ENCODE measurements at regions not wholly inside any gene's neighbourhood (a gene's known extent, or its start where the extent isn't known, plus 50 kb on each side); places are given as distances from the start of the nearest gene placed in this dataset.

DNA sequence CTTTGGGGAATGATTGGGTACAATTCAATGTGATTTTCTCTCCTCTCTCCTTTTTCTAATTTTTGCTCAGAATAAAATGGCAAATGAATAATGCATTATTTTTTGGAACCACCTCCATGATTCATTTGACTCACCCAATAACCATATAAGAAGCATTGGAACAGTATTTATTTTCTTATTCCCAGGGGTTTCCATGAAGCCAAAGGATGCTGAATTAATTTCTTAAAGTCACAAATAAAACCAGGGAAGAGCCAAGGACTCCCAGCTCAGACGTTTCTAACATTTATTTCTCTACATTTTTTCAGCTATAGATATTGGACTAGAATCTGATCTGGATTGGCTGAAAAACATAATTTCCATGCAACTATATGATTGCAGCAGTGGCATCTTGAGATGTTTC, 735.2 kb upstream of the ANKRD30A start:
- Histone ChIP-seq H3K4me2 (replicated peaks; ENCODE audit: low read depth, low read length, poor library complexity, severe bottlenecking) (no peak overlapping the region), H3K27me3 (replicated peaks in 1 of 4; ENCODE audit: control extremely low read depth in 1 of 4, control insufficient read depth in 3 of 4, insufficient read depth in 4 of 4, low read length in 3 of 4) (no peaks in the 10 kb centered on the region), H4K20me1 (ENCODE audit: control insufficient read depth, insufficient read depth, low read length, poor library complexity, severe bottlenecking) (no peaks in the 10 kb centered on the region), H3K4me3 (ENCODE audit: control extremely low read depth in 1 of 5, extremely low read depth in 1 of 5, insufficient read depth in 1 of 5, low read depth in 2 of 5, low read length in 4 of 5) (no peak overlapping the region), H2AFZ (ENCODE audit: insufficient read depth, low read depth, low read length, poor library complexity, severe bottlenecking) (no peak overlapping the region), H3K9ac (ENCODE audit: low read length) (no peak overlapping the region), H3K36me3 (replicated peaks in 1 of 2; ENCODE audit: control extremely low read depth in 1 of 2, control insufficient read depth in 1 of 2, extremely low read depth in 1 of 2, insufficient read depth in 2 of 2, low read length in 1 of 2) (no peaks in the 10 kb centered on the region), H3K27ac (ENCODE audit: low read length in 2 of 2) (no peak overlapping the region), H3K4me1 (ENCODE audit: control insufficient read depth in 2 of 2, insufficient read depth in 2 of 2, low read length in 2 of 2) (no peaks in the 10 kb centered on the region), H3K9me3 (ENCODE audit: control extremely low read depth in 1 of 3, control insufficient read depth in 2 of 3, insufficient read depth in 1 of 3, low read length in 2 of 3) (peaks cover 0 to 2% (median 0%) of the 10 kb centered on the region in 3 donors), H3K79me2 (ENCODE audit: control insufficient read depth, insufficient read depth, low read length) (no peaks in the 10 kb centered on the region)
- H3K4me1 Mint-ChIP-seq = no peaks in the 10 kb centered on the region
- CTCF ChIA-PET = no interaction called here
- POLR2A ChIA-PET = no interaction called here
- TF ChIP-seq EZH2 (IDR thresholded peaks at IDR 0.05; ENCODE audit: borderline replicate concordance, insufficient read depth, low read depth, low read length, poor library complexity, severe bottlenecking) = no peak
- TF ChIP-seq, protein P1, sequence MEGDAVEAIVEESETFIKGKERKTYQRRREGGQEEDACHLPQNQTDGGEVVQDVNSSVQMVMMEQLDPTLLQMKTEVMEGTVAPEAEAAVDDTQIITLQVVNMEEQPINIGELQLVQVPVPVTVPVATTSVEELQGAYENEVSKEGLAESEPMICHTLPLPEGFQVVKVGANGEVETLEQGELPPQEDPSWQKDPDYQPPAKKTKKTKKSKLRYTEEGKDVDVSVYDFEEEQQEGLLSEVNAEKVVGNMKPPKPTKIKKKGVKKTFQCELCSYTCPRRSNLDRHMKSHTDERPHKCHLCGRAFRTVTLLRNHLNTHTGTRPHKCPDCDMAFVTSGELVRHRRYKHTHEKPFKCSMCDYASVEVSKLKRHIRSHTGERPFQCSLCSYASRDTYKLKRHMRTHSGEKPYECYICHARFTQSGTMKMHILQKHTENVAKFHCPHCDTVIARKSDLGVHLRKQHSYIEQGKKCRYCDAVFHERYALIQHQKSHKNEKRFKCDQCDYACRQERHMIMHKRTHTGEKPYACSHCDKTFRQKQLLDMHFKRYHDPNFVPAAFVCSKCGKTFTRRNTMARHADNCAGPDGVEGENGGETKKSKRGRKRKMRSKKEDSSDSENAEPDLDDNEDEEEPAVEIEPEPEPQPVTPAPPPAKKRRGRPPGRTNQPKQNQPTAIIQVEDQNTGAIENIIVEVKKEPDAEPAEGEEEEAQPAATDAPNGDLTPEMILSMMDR (IDR thresholded peaks at IDR 0.05) = no peak
- H3K27ac Mint-ChIP-seq = no peak overlapping the region
- H3K27me3 Mint-ChIP-seq = no peaks in the 10 kb centered on the region
- WGBS (ENCODE audit: insufficient coverage) = no CpG with 5 or more reads among the region's 1 CpG
- H3K4me3 Mint-ChIP-seq = no peak overlapping the region
- H3K9me3 Mint-ChIP-seq (ENCODE audit: insufficient read depth) = no peaks in the 10 kb centered on the region
- DNase-seq (no peak), ATAC-seq (ENCODE audit: low read depth) (no peak)
- intact Hi-C loops (cut with micrococcal nuclease) = no loop called here

DNA sequence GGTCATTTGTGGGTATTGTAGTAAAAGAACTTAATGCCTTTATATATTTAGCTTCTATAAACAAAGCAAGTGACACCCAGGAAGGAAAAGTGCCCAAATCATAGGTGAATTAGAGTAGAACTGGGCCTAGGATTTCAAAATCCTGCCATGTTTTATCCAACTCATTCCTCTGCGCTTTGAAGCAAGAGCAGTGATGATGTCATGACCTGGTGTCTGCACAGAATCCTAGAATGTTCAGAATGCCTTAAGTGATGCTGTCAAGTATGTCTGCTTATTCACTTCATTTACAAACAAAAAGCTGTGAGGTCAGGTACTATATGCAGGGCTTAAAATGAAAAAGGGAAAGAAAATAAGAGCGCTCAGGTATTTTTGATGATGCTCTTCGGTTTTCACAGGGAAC, 737.2 kb upstream of the ANKRD30A start:
- Histone ChIP-seq H3K4me1 (ENCODE audit: control insufficient read depth in 2 of 2, insufficient read depth in 2 of 2, low read length in 2 of 2) (no peaks in the 10 kb centered on the region), H3K27me3 (replicated peaks in 1 of 4; ENCODE audit: control extremely low read depth in 1 of 4, control insufficient read depth in 3 of 4, insufficient read depth in 4 of 4, low read length in 3 of 4) (no peaks in the 10 kb centered on the region), H3K36me3 (replicated peaks in 1 of 2; ENCODE audit: control extremely low read depth in 1 of 2, control insufficient read depth in 1 of 2, extremely low read depth in 1 of 2, insufficient read depth in 2 of 2, low read length in 1 of 2) (no peaks in the 10 kb centered on the region), H3K9ac (ENCODE audit: low read length) (no peak overlapping the region), H2AFZ (ENCODE audit: insufficient read depth, low read depth, low read length, poor library complexity, severe bottlenecking) (no peak overlapping the region), H3K4me3 (ENCODE audit: control extremely low read depth in 1 of 5, extremely low read depth in 1 of 5, insufficient read depth in 1 of 5, low read depth in 2 of 5, low read length in 4 of 5) (no peak overlapping the region), H3K4me2 (replicated peaks; ENCODE audit: low read depth, low read length, poor library complexity, severe bottlenecking) (no peak overlapping the region), H3K27ac (ENCODE audit: low read length in 2 of 2) (no peak overlapping the region), H4K20me1 (ENCODE audit: control insufficient read depth, insufficient read depth, low read length, poor library complexity, severe bottlenecking) (no peaks in the 10 kb centered on the region), H3K79me2 (ENCODE audit: control insufficient read depth, insufficient read depth, low read length) (no peaks in the 10 kb centered on the region), H3K9me3 (ENCODE audit: control extremely low read depth in 1 of 3, control insufficient read depth in 2 of 3, insufficient read depth in 1 of 3, low read length in 2 of 3) (peaks cover 0 to 5% (median 0%) of the 10 kb centered on the region in 3 donors)
- Mint-ChIP-seq H3K9me3 (ENCODE audit: insufficient read depth) (no peaks in the 10 kb centered on the region), H3K27me3 (no peaks in the 10 kb centered on the region), H3K27ac (no peak overlapping the region), H3K4me1 (no peaks in the 10 kb centered on the region), H3K4me3 (no peak overlapping the region)
- no CpG with 5 or more reads among the region's 3 CpGs for WGBS (ENCODE audit: insufficient coverage)
- TF ChIP-seq, protein P1 (IDR thresholded peaks at IDR 0.05) = no peak
- no peak for TF ChIP-seq EZH2 (IDR thresholded peaks at IDR 0.05; ENCODE audit: borderline replicate concordance, insufficient read depth, low read depth, low read length, poor library complexity, severe bottlenecking)
- intact Hi-C loops (cut with micrococcal nuclease) = no loop called here
- DNase-seq (no peak), ATAC-seq (ENCODE audit: low read depth) (no peak)
- CTCF ChIA-PET = no interaction called here
- POLR2A ChIA-PET = no interaction called here

All from B cell (primary cell).